CD14-positive monocyte (primary cell): ENCODE measurements at regions not wholly inside any gene's neighbourhood (a gene's known extent, or its start where the extent isn't known, plus 50 kb on each side); places are given as distances from the start of the nearest gene placed in this dataset.

Experiments used
- DNase-seq, 3 donors: peaks; one replicate each; pipeline ENCODE4 v3.0.0-alpha.2; 2011 to 2022
- H2AFZ ChIP-seq: 2 replicates; pipeline ENCODE4 v1.6.0; 2012; ENCODE audit warnings: mild to moderate bottlenecking, low read depth, low read length, inconsistent platforms; ENCODE audit not compliant: insufficient read depth, poor library complexity, severe bottlenecking
- H3K27ac ChIP-seq, 2 donors: 1 replicate in 1 of 2; 2 replicates in 1 of 2; pipeline ENCODE4 v1.5.1; 2012 to 2013; ENCODE audit warnings: low read length in 2 of 2, control low read depth in 1 of 2, inconsistent platforms in 1 of 2, low read depth in 1 of 2, mild to moderate bottlenecking in 1 of 2
- H3K27me3 ChIP-seq, 2 donors: one replicate each; pipeline versions ENCODE4 v1.6.0 to v1.6.1; 2011 to 2013; ENCODE audit warnings: low read length in 2 of 2; ENCODE audit not compliant: control insufficient read depth in 2 of 2, insufficient read depth in 2 of 2
- H3K36me3 ChIP-seq, 2 donors: replicated peaks in 1 of 2; 1 replicate in 1 of 2; 2 replicates in 1 of 2; pipeline versions ENCODE4 v1.5.1 to v1.6.1; 2012 to 2013; ENCODE audit warnings: low read length in 2 of 2, control low read depth in 1 of 2, inconsistent platforms in 1 of 2, mild to moderate bottlenecking in 1 of 2; ENCODE audit not compliant: insufficient read depth in 2 of 2, control insufficient read depth in 1 of 2
- H3K4me1 ChIP-seq, 2 donors: 1 replicate in 1 of 2; 2 replicates in 1 of 2; pipeline versions ENCODE4 v1.5.1 to v1.6.1; 2012 to 2013; ENCODE audit warnings: low read length in 2 of 2, control low read depth in 1 of 2, inconsistent platforms in 1 of 2, mild to moderate bottlenecking in 1 of 2, moderate library complexity in 1 of 2; ENCODE audit not compliant: insufficient read depth in 2 of 2, control insufficient read depth in 1 of 2
- H3K4me2 ChIP-seq: replicated peaks from 2 replicates; pipeline ENCODE3; 2012; ENCODE audit warnings: low read length, moderate library complexity, mild to moderate bottlenecking; ENCODE audit not compliant: poor library complexity, severe bottlenecking; ENCODE audit errors: extremely low read depth
- H3K4me3 ChIP-seq, 3 experiments: fragments of 200-600 bp in 1 of 3; sonication (generic) in 1 of 3; replicated peaks in 1 of 3; 1 replicate in 2 of 3; 2 replicates in 1 of 3; pipeline ENCODE4 v1.5.1; 2011 to 2013; ENCODE audit warnings: low read length in 3 of 3, mild to moderate bottlenecking in 3 of 3, control low read depth in 2 of 3, low read depth in 2 of 3, inconsistent platforms in 1 of 3, moderate library complexity in 1 of 3
- H3K79me2 ChIP-seq: 2 replicates; pipeline ENCODE4 v1.6.0; 2012; ENCODE audit warnings: mild to moderate bottlenecking, control low read depth, inconsistent platforms, low read length, moderate library complexity; ENCODE audit not compliant: insufficient read depth
- H3K9ac ChIP-seq: 2 replicates; pipeline ENCODE4 v1.6.0; 2017; ENCODE audit warnings: low read length, mild to moderate bottlenecking; ENCODE audit not compliant: insufficient read depth, poor library complexity, severe bottlenecking
- H3K9me3 ChIP-seq, 2 donors: replicated peaks in 1 of 2; 1 replicate in 1 of 2; 2 replicates in 1 of 2; pipeline versions ENCODE4 v1.5.1 to v1.6.1; 2012 to 2013; ENCODE audit warnings: low read length in 2 of 2, control low read depth in 1 of 2; ENCODE audit not compliant: control insufficient read depth in 1 of 2, insufficient read depth in 1 of 2
- H4K20me1 ChIP-seq: 2 replicates; pipeline ENCODE4 v1.6.0; 2012; ENCODE audit warnings: mild to moderate bottlenecking, low read length, control low read depth, moderate library complexity; ENCODE audit not compliant: insufficient read depth
- H3K27ac Mint-ChIP-seq, 7 donors: one replicate each; pipeline ENCODE4 v1.8.0; 2020; ENCODE audit warnings: mild to moderate bottlenecking in 7 of 7, mixed read lengths in 7 of 7, moderate library complexity in 6 of 7, inconsistent platforms in 2 of 7
- H3K27me3 Mint-ChIP-seq, 3 donors: one replicate each; pipeline ENCODE4 v1.8.0; 2021 to 2022; ENCODE audit warnings: low read depth in 3 of 3, mild to moderate bottlenecking in 3 of 3, mixed read lengths in 3 of 3, moderate library complexity in 3 of 3, inconsistent platforms in 1 of 3
- H3K36me3 Mint-ChIP-seq, 2 donors: one replicate each; pipeline ENCODE4 v1.8.0; 2020; ENCODE audit warnings: mixed read lengths in 2 of 2, inconsistent platforms in 1 of 2, mild to moderate bottlenecking in 1 of 2
- H3K4me1 Mint-ChIP-seq: one replicate; pipeline ENCODE4 v1.8.0; 2020; ENCODE audit warnings: mild to moderate bottlenecking, mixed read lengths
- H3K4me3 Mint-ChIP-seq, 2 donors: one replicate each; pipeline ENCODE4 v1.8.0; 2020; ENCODE audit warnings: mild to moderate bottlenecking in 2 of 2, mixed read lengths in 2 of 2, moderate library complexity in 1 of 2
- H3K9me3 Mint-ChIP-seq, 7 donors: one replicate each; pipeline ENCODE4 v1.8.0; 2020 to 2022; ENCODE audit warnings: mixed read lengths in 7 of 7, mild to moderate bottlenecking in 6 of 7, moderate library complexity in 6 of 7, inconsistent platforms in 2 of 7
- CTCF ChIP-seq: fragments of 200-600 bp; IDR thresholded peaks from one replicate; pipeline ENCODE4 v1.8.0; 2022; ENCODE audit warnings: antibody characterized with exemption, mild to moderate bottlenecking
- WGBS: methylation state at CpG from one replicate; pipeline ENCODE4 v1.1.5; 2013; ENCODE audit warnings: missing lambda C conversion rate; ENCODE audit not compliant: insufficient coverage; 5-methylcytosine and 5-hydroxymethylcytosine counted together
- intact Hi-C, 2 donors: fragments of 100-400 bp; cut with micrococcal nuclease; formaldehyde crosslinking; loops; one replicate each; pipeline versions ENCODE4 v1.15.0 to v1.15.1; 2023

GRCh38 chr13:69202996-69203395 lies 904.6 kb upstream of the ATXN8OS start:
- no peaks in the 10 kb centered on the region for H4K20me1 ChIP-seq
- no peak for DNase-seq
- H3K4me2 ChIP-seq = no peak overlapping the region
- H3K9me3 ChIP-seq = no peaks in the 10 kb centered on the region
- Mint-ChIP-seq H3K27me3 (no peaks in the 10 kb centered on the region), H3K4me1 (no peaks in the 10 kb centered on the region), H3K27ac (no peak overlapping the region), H3K4me3 (no peak overlapping the region), H3K9me3 (peaks cover 0 to 5% (median 2%) of the 10 kb centered on the region in 7 donors), H3K36me3 (no peaks in the 10 kb centered on the region)
- intact Hi-C loops = no loop called here
- H3K27me3 ChIP-seq = no peaks in the 10 kb centered on the region
- no peak overlapping the region for H3K27ac ChIP-seq
- no peak for TF ChIP-seq CTCF
- H3K4me1 ChIP-seq = no peaks in the 10 kb centered on the region
- H3K9ac ChIP-seq = no peak overlapping the region
- H3K36me3 ChIP-seq = no peaks in the 10 kb centered on the region
- H3K79me2 ChIP-seq = no peaks in the 10 kb centered on the region
- WGBS = no CpG with 5 or more reads among the region's 1 CpG
- H2AFZ ChIP-seq = no peak overlapping the region
- H3K4me3 ChIP-seq = no peak overlapping the region

GRCh38 chr13:69199664-69200063 lies 908.0 kb upstream of the ATXN8OS start:
- Histone ChIP-seq H3K27me3 (no peaks in the 10 kb centered on the region), H2AFZ (no peak overlapping the region), H3K9ac (no peak overlapping the region), H4K20me1 (no peaks in the 10 kb centered on the region), H3K79me2 (no peaks in the 10 kb centered on the region), H3K4me3 (no peak overlapping the region), H3K36me3 (no peaks in the 10 kb centered on the region), H3K4me1 (no peaks in the 10 kb centered on the region), H3K27ac (no peak overlapping the region), H3K4me2 (no peak overlapping the region), H3K9me3 (no peaks in the 10 kb centered on the region)
- H3K4me3 Mint-ChIP-seq = no peak overlapping the region
- TF ChIP-seq CTCF = no peak
- no peaks in the 10 kb centered on the region for H3K36me3 Mint-ChIP-seq
- WGBS = 94% methylated on average over 2 of the region's 5 CpGs
- H3K27me3 Mint-ChIP-seq = no peaks in the 10 kb centered on the region
- H3K27ac Mint-ChIP-seq = no peak overlapping the region
- no peak for DNase-seq
- intact Hi-C loops = no loop called here
- H3K9me3 Mint-ChIP-seq = peaks cover 0 to 5% (median 1%) of the 10 kb centered on the region in 7 donors
- H3K4me1 Mint-ChIP-seq = no peaks in the 10 kb centered on the region
